Retinal pigment epithelial cell (primary cell): ENCODE measurements at regions not wholly inside any gene's neighbourhood (a gene's known extent, or its start where the extent isn't known, plus 50 kb on each side); places are given as distances from the start of the nearest gene placed in this dataset.
"Not testable (repeated sequence)": the region's sequence is repeated elsewhere in the genome, so short reads cannot be mapped to it uniquely, and the experiment has no call there.

Experiments used
- DNase-seq: peaks from one replicate; pipeline ENCODE4 v3.0.0-alpha.2; 2010; ENCODE audit warnings: low read depth
- H3K4me3 ChIP-seq: 2 replicates; pipeline ENCODE4 v1.5.1; 2011; ENCODE audit warnings: mild to moderate bottlenecking, low read length, control low read depth, moderate library complexity
- CTCF ChIP-seq: conservative IDR thresholded peaks from 2 replicates; pipeline ENCODE4 v1.5.1; 2011; ENCODE audit warnings: low read depth, low read length, control low read depth, inconsistent platforms

GRCh38 chr6:81130969-81131368, 621.5 kb downstream of the TENT5A start:
- TF ChIP-seq CTCF = no peak
- H3K4me3 ChIP-seq = no peak overlapping the region
- DNase-seq = no peak

- TF ChIP-seq CTCF = no peak
- no peak for DNase-seq
These were observed 622.4 kb downstream of the TENT5A start for GRCh38 chr6:81130061-81130460.

GRCh38 chr6:81128671-81129070, 623.8 kb downstream of the TENT5A start:
- no peak for TF ChIP-seq CTCF
- no peak overlapping the region for H3K4me3 ChIP-seq
- DNase-seq = no peak

More at GRCh38 chr6:81130061-81130460, 622.4 kb downstream of the TENT5A start:
- H3K4me3 ChIP-seq = no peak overlapping the region

GRCh38 chr6:81126150-81126549, 626.3 kb downstream of the TENT5A start:
- no peak for TF ChIP-seq CTCF
- no peak for DNase-seq
- H3K4me3 ChIP-seq = no peak overlapping the region

- no peak for DNase-seq
- no peak overlapping the region for H3K4me3 ChIP-seq
- TF ChIP-seq CTCF = no peak
These were observed 632.2 kb downstream of the TENT5A start for GRCh38 chr6:81120280-81120679.

GRCh38 chr6:81105998-81106397, 646.5 kb downstream of the TENT5A start:
- TF ChIP-seq CTCF = no peak

GRCh38 chr6:81098109-81098814, 654.2 kb downstream of the TENT5A start:
- no peak overlapping the region for H3K4me3 ChIP-seq
- no peak for TF ChIP-seq CTCF
- DNase-seq = no peak

More at GRCh38 chr6:81105998-81106397, 646.5 kb downstream of the TENT5A start:
- no peak overlapping the region for H3K4me3 ChIP-seq
- no peak for DNase-seq

GRCh38 chr6:81096464-81096863, 656.0 kb downstream of the TENT5A start:
- not testable (repeated sequence) for DNase-seq, H3K4me3 ChIP-seq
